ENCODE measurements at regions not wholly inside any gene's neighbourhood (a gene's known extent, or its start where the extent isn't known, plus 50 kb on each side); places are given as distances from the start of the nearest gene placed in this dataset.

- H3K36me3 ChIP-seq (ENCODE audit: control insufficient read depth, insufficient read depth, low read length), result no peaks in the 10 kb centered on the region
- H3K18ac ChIP-seq (ENCODE audit: low read depth, low read length), result no peak overlapping the region
- H3K9me3 ChIP-seq (ENCODE audit: control insufficient read depth, insufficient read depth, low read length), result no peaks in the 10 kb centered on the region
- H3K23ac ChIP-seq (ENCODE audit: low read depth, low read length), result no peak overlapping the region
- no peak overlapping the region for H2AK9ac ChIP-seq (replicated peaks; ENCODE audit: low read depth, low read length, poor library complexity)
- H3K79me1 ChIP-seq (ENCODE audit: low read depth in 1 of 2, low read length in 2 of 2), result no peaks in the 10 kb centered on the region
- H2BK120ac ChIP-seq (ENCODE audit: low read depth, low read length), result no peak overlapping the region
- no peak overlapping the region for H4K91ac ChIP-seq (ENCODE audit: insufficient read depth, low read depth, low read length)
- H3K14ac ChIP-seq (replicated peaks; ENCODE audit: low read depth, low read length), result no peak overlapping the region
- intact Hi-C loops (cut with micrococcal nuclease), result no loop called here
- no peak overlapping the region for H2AK5ac ChIP-seq (ENCODE audit: low read depth, low read length)
- no peak overlapping the region for H3K4me3 ChIP-seq (ENCODE audit: insufficient read depth, low read depth, low read length)
- dilution Hi-C loops (cut with HindIII; ENCODE audit: low sequenced_read_pairs, unreplicated experiment), result no loop called here
- no TSS peak for BruUV-seq (replicated peaks)
- no peak overlapping the region for H3K27ac ChIP-seq (ENCODE audit: insufficient read depth, low read length)
- ChIA-PET CTCF (no interaction called here), POLR2A (ENCODE audit: unreplicated experiment) (no interaction called here)
- no peak overlapping the region for H2BK20ac ChIP-seq (ENCODE audit: low read depth, low read length)
- H3K27me3 ChIP-seq (ENCODE audit: control insufficient read depth, insufficient read depth, low read length), result no peaks in the 10 kb centered on the region
- H4K20me1 ChIP-seq (ENCODE audit: insufficient read depth, low read length), result no peaks in the 10 kb centered on the region
- no peak overlapping the region for H4K8ac ChIP-seq (ENCODE audit: low read depth in 2 of 2, low read length in 2 of 2)
- no peak overlapping the region for H2BK15ac ChIP-seq (ENCODE audit: low read depth, low read length)
- H3K56ac ChIP-seq (ENCODE audit: extremely low read depth, insufficient read depth, low read length), result no peak overlapping the region
- in situ Hi-C loops (cut with MboI; ENCODE audit: low sequenced_read_pairs), result no loop called here
- H3K4ac ChIP-seq (ENCODE audit: low read depth, low read length), result no peak overlapping the region
- no peak overlapping the region for H3K9ac ChIP-seq (ENCODE audit: low read depth, low read length)
- DNase-seq, result no peak
- no CpG with 5 or more reads among the region's 7 CpGs for WGBS, 2 experiments (ENCODE audit: extremely low coverage in 2 of 2, insufficient read length in 1 of 2)
- H3K9me1 ChIP-seq (ENCODE audit: insufficient read depth, low read length), result no peaks in the 10 kb centered on the region
- no peaks in the 10 kb centered on the region for H3K4me1 ChIP-seq (ENCODE audit: control insufficient read depth, insufficient read depth, low read length)
- no peak for TF ChIP-seq SMC3 (IDR thresholded peaks at IDR 0.05; ENCODE audit: low read depth, low read length)
- no peak for TF ChIP-seq MXI1 (IDR thresholded peaks at IDR 0.05; ENCODE audit: borderline replicate concordance, low read depth, low read length)
- TF ChIP-seq MAFK (IDR thresholded peaks at IDR 0.05; ENCODE audit: low read depth, low read length), result peak; percentile 73
- TF ChIP-seq MAZ (IDR thresholded peaks at IDR 0.05; ENCODE audit: borderline replicate concordance, low read depth, low read length), result no peak
- no peak for TF ChIP-seq FOS (IDR thresholded peaks at IDR 0.05; ENCODE audit: low read depth, low read length)
- no peak for TF ChIP-seq CEBPB (IDR thresholded peaks at IDR 0.05; ENCODE audit: low read depth, low read length)
- TF ChIP-seq POLR2A (IDR thresholded peaks at IDR 0.05; ENCODE audit: low read depth, low read length), result no peak
- no peak overlapping the region for H4K5ac ChIP-seq (ENCODE audit: low read depth, low read length)
- no peak overlapping the region for H2AFZ ChIP-seq (replicated peaks; ENCODE audit: low read length, poor library complexity)
- H3K4me2 ChIP-seq (ENCODE audit: low read depth, low read length), result no peak overlapping the region
- H2BK5ac ChIP-seq (ENCODE audit: low read depth, low read length, poor library complexity, severe bottlenecking), result no peak overlapping the region
- no peak for ATAC-seq (ENCODE audit: low read depth)
Observed at GRCh38 chr1:190736971-190737590, 259.4 kb upstream of the BRINP3 start.

Measured in IMR-90 (cell line).